Naive B cell (primary cell): ENCODE measurements at regions not wholly inside any gene's neighbourhood (a gene's known extent, or its start where the extent isn't known, plus 50 kb on each side); places are given as distances from the start of the nearest gene placed in this dataset.
"Not testable (repeated sequence)": the region's sequence is repeated elsewhere in the genome, so short reads cannot be mapped to it uniquely, and the experiment has no call there.

Experiments used
- ATAC-seq, 2 donors: fragments of 150-1000 bp; cut with Tn5 transposase; 2 replicates each; pipeline ENCODE4 v1.10.0; 2021; ENCODE audit warnings: low read depth in 2 of 2, mild to moderate bottlenecking in 2 of 2, moderate library complexity in 2 of 2
- DNase-seq: peaks from one replicate; pipeline ENCODE4 v3.0.0; 2022
- H3K27ac Mint-ChIP-seq, 6 donors: one replicate each; pipeline ENCODE4 v1.8.0; 2020 to 2022; ENCODE audit warnings: mild to moderate bottlenecking in 6 of 6, mixed read lengths in 6 of 6, moderate library complexity in 5 of 6, inconsistent platforms in 2 of 6
- H3K27me3 Mint-ChIP-seq, 3 donors: one replicate each; pipeline ENCODE4 v1.8.0; 2021 to 2022; ENCODE audit warnings: mixed read lengths in 3 of 3, mild to moderate bottlenecking in 1 of 3
- H3K36me3 Mint-ChIP-seq, 2 donors: one replicate each; pipeline ENCODE4 v1.8.0; 2020 to 2022; ENCODE audit warnings: mixed read lengths in 2 of 2, inconsistent platforms in 1 of 2, mild to moderate bottlenecking in 1 of 2
- H3K4me1 Mint-ChIP-seq, 3 donors: one replicate each; pipeline ENCODE4 v1.8.0; 2020 to 2022; ENCODE audit warnings: mixed read lengths in 3 of 3, inconsistent platforms in 1 of 3, mild to moderate bottlenecking in 1 of 3, moderate library complexity in 1 of 3
- H3K4me3 Mint-ChIP-seq, 8 donors: one replicate each; pipeline ENCODE4 v1.8.0; 2020 to 2022; ENCODE audit warnings: mild to moderate bottlenecking in 8 of 8, mixed read lengths in 8 of 8, moderate library complexity in 8 of 8, inconsistent platforms in 2 of 8
- H3K9me3 Mint-ChIP-seq, 7 donors: one replicate each; pipeline ENCODE4 v1.8.0; 2020 to 2022; ENCODE audit warnings: mixed read lengths in 7 of 7, mild to moderate bottlenecking in 5 of 7, inconsistent platforms in 2 of 7, moderate library complexity in 1 of 7

- Mint-ChIP-seq H3K4me1 (no peaks in the 10 kb centered on the region), H3K27me3 (no peaks in the 10 kb centered on the region)
Observed at GRCh38 chr18:41096504-41096903, 858.5 kb upstream of the PIK3C3 start.

DNA sequence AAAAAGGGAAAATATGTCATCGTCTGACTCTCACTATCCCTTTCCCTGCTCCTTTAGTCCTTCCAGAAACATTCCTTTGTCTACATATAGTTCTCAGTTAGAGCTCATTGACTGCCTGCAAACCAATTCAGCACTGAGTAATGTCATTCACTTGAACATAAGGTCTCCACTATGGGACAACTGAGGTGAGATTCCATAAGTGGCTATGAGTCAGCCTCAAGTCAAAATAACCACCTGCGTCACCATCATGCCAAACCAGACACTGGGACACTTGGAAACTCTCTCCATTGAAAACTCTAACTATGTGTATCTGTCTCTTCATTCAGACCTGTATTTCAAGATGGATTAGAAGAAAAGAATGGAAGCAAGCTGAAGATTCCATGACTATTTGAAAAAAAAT lies 878.0 kb upstream of the PIK3C3 start:
- Mint-ChIP-seq H3K27me3 (no peaks in the 10 kb centered on the region), H3K9me3 (peaks cover 0 to 2% (median 0%) of the 10 kb centered on the region in 7 donors), H3K27ac (no peak overlapping the region), H3K4me1 (no peaks in the 10 kb centered on the region), H3K4me3 (no peak overlapping the region), H3K36me3 (no peaks in the 10 kb centered on the region)
- ATAC-seq = no peak
- no peak for DNase-seq

More at GRCh38 chr18:41096504-41096903, 858.5 kb upstream of the PIK3C3 start:
- no peaks in the 10 kb centered on the region for H3K36me3 Mint-ChIP-seq
- H3K9me3 Mint-ChIP-seq = peaks cover 0 to 10% (median 0%) of the 10 kb centered on the region in 7 donors
- ATAC-seq (no peak), DNase-seq (no peak)
- no peak overlapping the region for H3K27ac Mint-ChIP-seq
- H3K4me3 Mint-ChIP-seq = no peak overlapping the region

- Mint-ChIP-seq H3K27ac (no peak overlapping the region), H3K36me3 (no peaks in the 10 kb centered on the region), H3K9me3 (peaks cover 0 to 2% (median 0%) of the 10 kb centered on the region in 7 donors), H3K4me3 (no peak overlapping the region), H3K4me1 (no peaks in the 10 kb centered on the region), H3K27me3 (no peaks in the 10 kb centered on the region)
- no peak for DNase-seq
- ATAC-seq = no peak
Observed at GRCh38 chr18:41075212-41075611, 879.8 kb upstream of the PIK3C3 start.

GRCh38 chr18:41073372-41073954 lies 881.6 kb upstream of the PIK3C3 start:
- Mint-ChIP-seq H3K4me1 (no peaks in the 10 kb centered on the region), H3K27ac (no peak overlapping the region), H3K9me3 (peaks cover 0 to 2% (median 0%) of the 10 kb centered on the region in 7 donors), H3K27me3 (no peaks in the 10 kb centered on the region), H3K4me3 (no peak overlapping the region), H3K36me3 (no peaks in the 10 kb centered on the region)
- ATAC-seq (no peak), DNase-seq (no peak)

DNA sequence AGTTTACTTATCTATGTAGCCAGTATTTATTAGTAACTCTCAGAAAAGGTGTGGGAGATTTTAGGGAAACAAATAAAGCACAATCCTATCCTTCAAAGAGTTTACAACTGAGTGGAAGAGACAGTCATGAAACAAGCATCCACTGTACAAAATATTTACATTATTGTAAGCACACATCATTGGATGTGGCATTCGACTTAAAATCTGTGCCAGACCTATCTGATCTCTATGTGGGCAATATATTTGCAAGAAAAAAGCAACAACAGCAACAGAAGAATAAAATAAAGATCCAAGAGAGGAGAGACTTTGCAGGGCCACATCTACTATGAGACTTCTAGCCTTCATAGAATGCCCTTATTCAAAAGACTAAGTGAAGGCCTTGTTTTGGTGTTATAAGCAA lies 882.1 kb upstream of the PIK3C3 start:
- Mint-ChIP-seq H3K27ac (no peak overlapping the region), H3K4me3 (no peak overlapping the region), H3K9me3 (peaks cover 0 to 3% (median 0%) of the 10 kb centered on the region in 7 donors), H3K4me1 (no peaks in the 10 kb centered on the region), H3K36me3 (no peaks in the 10 kb centered on the region), H3K27me3 (no peaks in the 10 kb centered on the region)
- ATAC-seq (no peak), DNase-seq (no peak)

DNA sequence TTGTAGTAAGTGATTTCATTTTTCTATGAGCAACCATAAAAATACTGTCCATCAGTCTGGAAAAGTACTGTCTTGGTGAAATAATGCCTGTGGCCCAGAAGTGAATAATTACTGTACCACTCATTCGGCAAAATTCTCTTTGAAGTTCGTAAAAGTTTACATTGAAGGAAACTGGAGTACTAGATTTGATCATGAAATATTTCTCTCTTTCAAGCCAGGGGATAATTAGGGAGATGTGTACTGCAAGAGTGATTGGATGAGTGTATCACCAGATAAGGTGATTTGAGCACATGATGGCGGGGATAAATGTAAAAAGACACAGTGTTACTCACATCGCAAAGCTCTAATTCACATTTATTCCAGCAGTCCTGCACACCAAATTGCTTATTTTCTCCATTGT lies 883.2 kb upstream of the PIK3C3 start:
- DNase-seq (no peak), ATAC-seq (no peak)
- H3K4me1 Mint-ChIP-seq = no peaks in the 10 kb centered on the region
- no peak overlapping the region for H3K4me3 Mint-ChIP-seq
- peaks cover 0 to 6% (median 0%) of the 10 kb centered on the region in 7 donors for H3K9me3 Mint-ChIP-seq
- no peaks in the 10 kb centered on the region for H3K27me3 Mint-ChIP-seq
- no peak overlapping the region for H3K27ac Mint-ChIP-seq
- no peaks in the 10 kb centered on the region for H3K36me3 Mint-ChIP-seq

- Mint-ChIP-seq H3K27ac (no peak overlapping the region), H3K36me3 (no peaks in the 10 kb centered on the region), H3K4me3 (no peak overlapping the region), H3K4me1 (no peaks in the 10 kb centered on the region), H3K27me3 (no peaks in the 10 kb centered on the region), H3K9me3 (peaks cover 0 to 6% (median 0%) of the 10 kb centered on the region in 7 donors)
- no peak for ATAC-seq
- DNase-seq = no peak
Observed at GRCh38 chr18:41069167-41069566, 885.9 kb upstream of the PIK3C3 start.

GRCh38 chr18:41064916-41065315 lies 890.1 kb upstream of the PIK3C3 start:
- Mint-ChIP-seq H3K4me3 (no peak overlapping the region), H3K4me1 (no peaks in the 10 kb centered on the region), H3K9me3 (peaks cover 0 to 6% (median 0%) of the 10 kb centered on the region in 7 donors), H3K27ac (no peak overlapping the region), H3K36me3 (no peaks in the 10 kb centered on the region), H3K27me3 (no peaks in the 10 kb centered on the region)
- ATAC-seq (no peak), DNase-seq (no peak)

DNA sequence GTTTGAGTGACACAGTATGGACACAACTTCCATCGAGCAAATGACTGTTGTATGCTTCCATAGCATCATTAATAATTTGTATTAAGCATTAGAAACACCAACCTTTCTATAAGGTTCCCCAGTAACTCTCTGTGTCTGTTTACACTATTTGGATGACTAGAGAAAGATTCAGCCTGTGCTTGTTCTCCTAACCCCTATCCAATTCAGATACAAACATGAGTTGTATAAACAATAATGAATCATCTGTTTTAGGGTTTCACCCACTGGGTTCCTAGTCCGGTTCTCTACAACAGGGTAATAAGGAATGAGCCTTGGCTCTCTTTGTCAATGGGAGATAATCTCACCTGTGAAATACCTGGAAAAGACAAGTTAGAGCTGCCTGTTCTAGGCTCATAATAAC lies 894.1 kb upstream of the PIK3C3 start:
- no peak for ATAC-seq
- no peak for DNase-seq
- Mint-ChIP-seq H3K27ac (no peak overlapping the region), H3K9me3 (peaks cover 0 to 20% (median 0%) of the 10 kb centered on the region in 7 donors), H3K36me3 (no peaks in the 10 kb centered on the region), H3K4me3 (no peak overlapping the region), H3K4me1 (no peaks in the 10 kb centered on the region), H3K27me3 (no peaks in the 10 kb centered on the region)

DNA sequence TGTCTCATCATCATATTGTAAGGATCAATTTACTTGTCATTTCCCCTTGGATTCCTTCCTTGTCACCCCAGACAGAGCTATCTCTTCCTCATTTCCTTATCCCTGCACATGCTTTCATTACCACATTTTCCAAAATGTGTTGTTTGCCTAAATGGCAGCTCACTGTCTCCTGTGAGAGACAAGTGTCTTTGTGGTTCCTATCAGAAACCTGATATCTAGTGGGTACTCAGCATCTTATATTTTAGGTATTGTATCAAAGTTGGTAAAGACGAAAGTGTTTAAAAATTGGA lies 896.0 kb upstream of the PIK3C3 start:
- Mint-ChIP-seq H3K4me3 (no peak overlapping the region), H3K4me1 (no peaks in the 10 kb centered on the region), H3K27ac (no peak overlapping the region), H3K27me3 (no peaks in the 10 kb centered on the region), H3K9me3 (peaks cover 0 to 25% (median 2%) of the 10 kb centered on the region in 7 donors), H3K36me3 (no peaks in the 10 kb centered on the region)
- DNase-seq (no peak), ATAC-seq (no peak)

- no peaks in the 10 kb centered on the region for H3K27me3 Mint-ChIP-seq
- H3K9me3 Mint-ChIP-seq = peaks cover 0 to 26% (median 2%) of the 10 kb centered on the region in 7 donors
- no peak overlapping the region for H3K27ac Mint-ChIP-seq
- H3K36me3 Mint-ChIP-seq = no peaks in the 10 kb centered on the region
- no peak for DNase-seq
- ATAC-seq = no peak
- no peak overlapping the region for H3K4me3 Mint-ChIP-seq
- no peaks in the 10 kb centered on the region for H3K4me1 Mint-ChIP-seq
Observed at GRCh38 chr18:41058351-41059125, 896.5 kb upstream of the PIK3C3 start.

GRCh38 chr18:41052625-41053024 lies 902.4 kb upstream of the PIK3C3 start:
- Mint-ChIP-seq H3K9me3 (peaks cover 1 to 12% (median 5%) of the 10 kb centered on the region in 7 donors), H3K27ac (no peak overlapping the region), H3K4me3 (no peak overlapping the region), H3K27me3 (no peaks in the 10 kb centered on the region), H3K4me1 (no peaks in the 10 kb centered on the region), H3K36me3 (no peaks in the 10 kb centered on the region)
- ATAC-seq (no peak), DNase-seq (no peak)

DNA sequence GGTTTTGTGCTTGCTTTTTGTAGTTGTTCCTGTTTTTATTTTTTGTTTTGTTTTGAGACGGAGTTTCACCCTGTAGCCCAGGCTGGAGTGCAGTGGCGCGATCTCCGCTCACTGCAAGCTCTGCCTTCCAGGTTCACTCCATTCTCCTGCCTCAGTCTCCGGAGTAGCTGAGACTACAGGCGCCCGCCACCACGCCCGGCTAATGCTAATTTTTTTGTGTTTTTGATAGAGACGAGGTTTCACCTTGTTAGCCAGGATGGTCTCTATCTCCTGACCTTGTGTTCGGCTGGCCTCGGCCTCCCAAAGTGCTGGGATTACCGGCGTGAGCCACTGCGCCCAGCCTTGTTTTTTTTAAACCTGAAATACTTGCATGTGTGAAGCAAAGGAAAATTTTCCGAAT lies 908.8 kb upstream of the PIK3C3 start:
- not testable (repeated sequence) for H3K36me3 Mint-ChIP-seq, H3K27me3 Mint-ChIP-seq, H3K4me1 Mint-ChIP-seq, H3K27ac Mint-ChIP-seq, H3K4me3 Mint-ChIP-seq, ATAC-seq, DNase-seq
- peaks cover 0 to 11% (median 3%) of the 10 kb centered on the region in 7 donors for H3K9me3 Mint-ChIP-seq

- no peaks in the 10 kb centered on the region for H3K4me1 Mint-ChIP-seq
- H3K36me3 Mint-ChIP-seq = no peaks in the 10 kb centered on the region
- no peak overlapping the region for H3K4me3 Mint-ChIP-seq
- no peaks in the 10 kb centered on the region for H3K27me3 Mint-ChIP-seq
- DNase-seq (no peak), ATAC-seq (no peak)
- H3K27ac Mint-ChIP-seq = peak overlapping the region in 1 of 6 donors; percentile 16
- H3K9me3 Mint-ChIP-seq = peaks cover 1 to 11% (median 4%) of the 10 kb centered on the region in 7 donors
Observed at GRCh38 chr18:41043876-41044275, 911.2 kb upstream of the PIK3C3 start.
